NCI-H2227 (cell line): ENCODE measurements at regions not wholly inside any gene's neighbourhood (a gene's known extent, or its start where the extent isn't known, plus 50 kb on each side); places are given as distances from the start of the nearest gene placed in this dataset.

Experiments used
- DNase-seq: peaks from one replicate; lab custom pipeline; 2025; ENCODE audit not compliant: unreplicated experiment; lab: John Stamatoyannopoulos, UW

GRCh38 chr4:100806988-100807387, 289.2 kb upstream of the EMCN start:
- no peak for DNase-seq

- DNase-seq = no peak
Measured at GRCh38 chr4:100805538-100805937, 287.7 kb upstream of the EMCN start.

- DNase-seq = no peak
Measured at GRCh38 chr4:100804576-100805360, 286.9 kb upstream of the EMCN start.

GRCh38 chr4:100803751-100804150, 285.9 kb upstream of the EMCN start:
- no peak for DNase-seq

- DNase-seq = no peak
Measured at GRCh38 chr4:100799761-100800539, 282.1 kb upstream of the EMCN start.

- no peak for DNase-seq
Measured at GRCh38 chr4:100797791-100798190, 280.0 kb upstream of the EMCN start.

- no peak for DNase-seq
Measured at GRCh38 chr4:100797356-100797755, 279.5 kb upstream of the EMCN start.

GRCh38 chr4:100796332-100796731, 278.5 kb upstream of the EMCN start:
- no peak for DNase-seq

- no peak for DNase-seq
Measured at GRCh38 chr4:100795581-100795980, 277.8 kb upstream of the EMCN start.

- no peak for DNase-seq
Measured at GRCh38 chr4:100790836-100791615, 273.2 kb upstream of the EMCN start.

GRCh38 chr4:100789991-100790390, 272.2 kb upstream of the EMCN start:
- DNase-seq = no peak

GRCh38 chr4:100786481-100786880, 268.7 kb upstream of the EMCN start:
- DNase-seq = no peak

- DNase-seq = no peak
Measured at GRCh38 chr4:100782356-100782755, 264.5 kb upstream of the EMCN start.

- no peak for DNase-seq
Measured at GRCh38 chr4:100781435-100781834, 263.6 kb upstream of the EMCN start.

- DNase-seq = no peak
Measured at GRCh38 chr4:100780126-100780525, 262.3 kb upstream of the EMCN start.

- no peak for DNase-seq
Measured at GRCh38 chr4:100778431-100778830, 260.6 kb upstream of the EMCN start.

GRCh38 chr4:100762738-100763137, 244.9 kb upstream of the EMCN start:
- DNase-seq = no peak

GRCh38 chr4:100754751-100755150, 236.9 kb upstream of the EMCN start:
- DNase-seq = no peak

GRCh38 chr4:100746141-100746739, 228.4 kb upstream of the EMCN start:
- no peak for DNase-seq

- DNase-seq = no peak
Measured at GRCh38 chr4:100742045-100742444, 224.2 kb upstream of the EMCN start.

- no peak for DNase-seq
Measured at GRCh38 chr4:100739426-100739825, 221.6 kb upstream of the EMCN start.
